Lung (tissue), 11 donors: ENCODE measurements at regions not wholly inside any gene's neighbourhood (a gene's known extent, or its start where the extent isn't known, plus 50 kb on each side); places are given as distances from the start of the nearest gene placed in this dataset.

Experiments used
- ATAC-seq: fragments of 200-7000 bp; cut with Tn5 transposase; one replicate; pipeline ENCODE4 v1.9.1; 2020; ENCODE audit warnings: moderate number of reproducible peaks; ENCODE audit not compliant: insufficient read depth, low FRiP score
- DNase-seq, 3 donors: peaks; one replicate each; pipeline ENCODE4 v3.0.0-alpha.2; 2013 to 2017
- H3K27ac ChIP-seq, 2 donors: one replicate each; pipeline ENCODE4 v1.5.1; 2013; ENCODE audit warnings: mild to moderate bottlenecking in 2 of 2, moderate library complexity in 2 of 2, control low read depth in 1 of 2, inconsistent platforms in 1 of 2, low read depth in 1 of 2, low read length in 1 of 2
- H3K27me3 ChIP-seq, 3 donors: one replicate each; pipeline ENCODE4 v1.5.1; 2013; ENCODE audit warnings: low read length in 2 of 3; ENCODE audit not compliant: control insufficient read depth in 3 of 3, insufficient read depth in 3 of 3
- H3K36me3 ChIP-seq, 4 donors: one replicate each; pipeline ENCODE4 v1.5.1; 2013; ENCODE audit warnings: low read length in 4 of 4, mild to moderate bottlenecking in 1 of 4, moderate library complexity in 1 of 4; ENCODE audit not compliant: control insufficient read depth in 4 of 4, insufficient read depth in 4 of 4
- H3K4me1 ChIP-seq, 5 donors: one replicate each; pipeline ENCODE4 v1.5.1; 2013; ENCODE audit warnings: low read length in 5 of 5, mild to moderate bottlenecking in 2 of 5, moderate library complexity in 1 of 5; ENCODE audit not compliant: control insufficient read depth in 5 of 5, insufficient read depth in 5 of 5
- H3K4me3 ChIP-seq: one replicate; pipeline ENCODE4 v1.5.1; 2013; ENCODE audit warnings: mild to moderate bottlenecking, control low read depth, moderate library complexity
- H3K9ac ChIP-seq, 2 donors: one replicate each; pipeline ENCODE4 v1.5.1; 2013; ENCODE audit warnings: low read length in 2 of 2, control low read depth in 1 of 2; ENCODE audit not compliant: insufficient read depth in 1 of 2
- H3K9me3 ChIP-seq, 4 donors: one replicate each; pipeline ENCODE4 v1.5.1; 2013; ENCODE audit warnings: low read length in 3 of 4, mild to moderate bottlenecking in 1 of 4, moderate library complexity in 1 of 4; ENCODE audit not compliant: control insufficient read depth in 4 of 4, insufficient read depth in 3 of 4
- CTCF ChIP-seq: IDR thresholded peaks from 2 replicates; pipeline ENCODE4 v1.5.1; 2012; ENCODE audit warnings: mild to moderate bottlenecking; ENCODE audit errors: control extremely low read depth, extremely low read depth
- WGBS, 2 donors: extraction: QIAGEN DNeasy Blood & Tissue Kit; methylation state at CpG; one replicate each; pipeline ENCODE4 v1.1.7; 2013; 5-methylcytosine and 5-hydroxymethylcytosine counted together
- donor health status: control.
- donor health status: control.
- donor health status: Bipolar disorder and iron deficiency.
- donor health status: healthy.
- donor health status: DM: yes; HTN: yes; CAD: no.

GRCh38 chr7:90111-91063 is 102.0 kb upstream of the FAM20C start:
- no peak overlapping the region for H3K27ac ChIP-seq
- H3K9me3 ChIP-seq, result no peaks in the 10 kb centered on the region
- WGBS, 2 donors, result 76 to 77% methylated on average over 13 of the region's 13 CpGs
- no peak for TF ChIP-seq CTCF
- H3K4me1 ChIP-seq, result peaks cover 0 to 14% (median 8%) of the 10 kb centered on the region in 5 donors
- no peak overlapping the region for H3K4me3 ChIP-seq
- H3K36me3 ChIP-seq, result no peaks in the 10 kb centered on the region
- peak in 2 of 3 donors; percentile 46 to 62 for DNase-seq
- H3K27me3 ChIP-seq, result peaks cover 0 to 2% (median 0%) of the 10 kb centered on the region in 3 donors
- ATAC-seq, result no peak
- no peak overlapping the region for H3K9ac ChIP-seq

DNA sequence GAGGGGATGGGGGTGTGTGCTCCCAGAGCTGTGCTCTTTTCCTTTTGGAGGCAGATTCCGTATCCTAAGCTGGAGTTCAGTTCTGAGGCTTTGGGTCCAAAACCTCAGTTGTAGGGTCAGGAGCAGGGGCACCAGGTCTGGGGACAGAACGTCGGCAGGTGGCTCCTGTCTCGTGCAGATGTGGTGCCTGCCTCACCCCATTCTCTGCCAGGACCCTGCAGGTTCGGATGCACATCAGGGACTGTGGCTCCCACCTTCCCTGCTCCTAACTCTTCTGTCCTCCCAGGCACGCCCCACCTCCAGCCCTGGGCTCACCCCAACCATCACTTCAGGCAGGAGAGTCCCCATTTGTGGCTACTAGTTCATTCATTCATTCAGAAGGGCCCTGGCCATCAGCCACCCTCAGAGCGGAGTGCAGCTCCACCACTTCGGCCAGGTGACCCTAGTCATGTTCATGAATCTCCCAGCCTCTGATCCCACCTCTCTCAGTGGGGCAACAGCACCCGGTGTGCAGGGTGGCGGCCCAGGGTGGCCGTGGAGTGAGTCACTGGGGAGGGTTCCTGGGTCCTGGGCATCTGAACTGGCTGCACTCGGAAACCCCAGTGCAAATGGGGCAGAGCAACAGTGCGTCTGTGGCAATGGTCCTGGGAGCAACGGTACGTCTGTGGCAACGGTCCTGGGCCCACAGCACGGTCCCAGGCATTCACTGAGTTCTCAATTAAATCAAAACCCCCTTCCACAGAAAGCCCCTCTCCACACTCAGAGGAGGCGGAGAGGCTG is 100.8 kb upstream of the FAM20C start:
- WGBS, 2 donors, result 92 to 93% methylated on average over 18 of the region's 18 CpGs
- H3K27ac ChIP-seq, result no peak overlapping the region
- no peaks in the 10 kb centered on the region for H3K36me3 ChIP-seq
- peaks cover 0 to 14% (median 7%) of the 10 kb centered on the region in 5 donors for H3K4me1 ChIP-seq
- DNase-seq (no peak), ATAC-seq (no peak)
- H3K9ac ChIP-seq, result no peak overlapping the region
- peaks cover 0 to 2% (median 0%) of the 10 kb centered on the region in 3 donors for H3K27me3 ChIP-seq
- TF ChIP-seq CTCF, result no peak
- no peak overlapping the region for H3K4me3 ChIP-seq
- H3K9me3 ChIP-seq, result no peaks in the 10 kb centered on the region

DNA sequence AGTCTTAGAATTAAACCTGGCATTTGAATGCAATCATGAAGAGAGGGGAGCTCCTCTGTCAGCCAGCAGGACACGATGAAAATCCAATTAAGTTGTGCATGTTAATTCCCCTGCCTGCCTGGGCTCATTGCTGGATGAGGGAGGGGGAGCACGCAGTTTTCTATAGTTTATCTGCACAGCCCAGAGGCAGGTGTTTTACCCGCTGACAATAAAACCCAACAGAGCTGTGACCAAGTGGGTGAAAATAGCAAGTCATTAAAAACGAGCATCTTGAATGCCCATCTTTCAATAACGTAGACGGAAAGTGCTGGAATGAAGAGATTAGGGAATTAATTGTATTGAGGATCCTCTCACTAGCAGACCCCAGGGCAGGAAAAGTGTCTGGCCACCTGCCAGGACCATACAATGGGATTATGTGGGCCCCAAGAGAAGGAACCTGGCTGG is 100.1 kb upstream of the FAM20C start:
- Histone ChIP-seq H3K27ac (no peak overlapping the region), H3K36me3 (no peaks in the 10 kb centered on the region), H3K4me3 (no peak overlapping the region), H3K27me3 (peaks cover 0 to 2% (median 0%) of the 10 kb centered on the region in 3 donors), H3K9me3 (no peaks in the 10 kb centered on the region), H3K4me1 (peaks cover 0 to 14% (median 7%) of the 10 kb centered on the region in 5 donors), H3K9ac (no peak overlapping the region)
- no peak for DNase-seq
- TF ChIP-seq CTCF, result no peak
- no peak for ATAC-seq
- 69 to 81% methylated on average over 6 of the region's 6 CpGs for WGBS, 2 donors
